OCI-LY3 (cell line): ENCODE measurements at regions not wholly inside any gene's neighbourhood (a gene's known extent, or its start where the extent isn't known, plus 50 kb on each side); places are given as distances from the start of the nearest gene placed in this dataset.
"Not testable (repeated sequence)": the region's sequence is repeated elsewhere in the genome, so short reads cannot be mapped to it uniquely, and the experiment has no call there.

Source experiments
- H2AFZ ChIP-seq: fragments of 200-600, 300-600 bp; shearing (Covaris generic); 2 replicates; pipeline ENCODE4 v1.6.0; 2014; ENCODE audit warnings: antibody characterized with exemption, low read depth, low read length
- H3K27ac ChIP-seq: fragments of 200-600, 300-600 bp; sonication (generic); 2 replicates; pipeline ENCODE4 v1.5.1; 2014; ENCODE audit warnings: mild to moderate bottlenecking, low read length, moderate library complexity, mixed read lengths
- H3K27me3 ChIP-seq: fragments of 200-600, 300-600 bp; sonication (generic); 2 replicates; pipeline ENCODE4 v1.6.1; 2014; ENCODE audit warnings: low read depth, low read length, mixed read lengths
- H3K36me3 ChIP-seq: fragments of 200-600, 300-600 bp; sonication (generic); replicated peaks from 2 replicates; pipeline ENCODE3; 2014; ENCODE audit warnings: low read depth, low read length, mixed read lengths
- H3K4me1 ChIP-seq: fragments of 300-600, 200-600 bp; sonication (generic); 2 replicates; pipeline ENCODE4 v1.6.1; 2014; ENCODE audit warnings: low read length, mixed read lengths
- H3K4me2 ChIP-seq: fragments of 200-600, 300-600 bp; sonication (generic); 2 replicates; pipeline ENCODE4 v1.6.1; 2014; ENCODE audit warnings: low read length, mixed read lengths
- H3K4me3 ChIP-seq: fragments of 300-600, 200-600 bp; sonication (generic); 2 replicates; pipeline ENCODE4 v1.5.1; 2014; ENCODE audit warnings: antibody characterized with exemption, mild to moderate bottlenecking, low read length, moderate library complexity
- H3K79me2 ChIP-seq: fragments of 300-600, 200-600 bp; shearing (Covaris generic); 2 replicates; pipeline ENCODE4 v1.6.1; 2014; ENCODE audit warnings: mild to moderate bottlenecking, low read length, mixed read lengths
- H3K9ac ChIP-seq: fragments of 300-600, 200-600 bp; shearing (Covaris generic); 2 replicates; pipeline ENCODE4 v1.6.0; 2014; ENCODE audit warnings: mild to moderate bottlenecking, low read length, moderate library complexity
- H3K9me3 ChIP-seq: fragments of 200-600, 300-600 bp; shearing (Covaris generic); 2 replicates; pipeline ENCODE4 v1.6.1; 2014; ENCODE audit warnings: low read length, mixed read lengths; ENCODE audit not compliant: insufficient read depth
- H4K20me1 ChIP-seq: fragments of 200-600, 300-600 bp; sonication (generic); 2 replicates; pipeline ENCODE4 v1.6.1; 2016; ENCODE audit warnings: low read length, mixed read lengths; ENCODE audit not compliant: insufficient read depth
- CTCF ChIP-seq: fragments of 200-600, 300-600 bp; sonication (generic); IDR thresholded peaks from 2 replicates; pipeline ENCODE4 v1.5.1; 2014; ENCODE audit warnings: antibody characterized with exemption, low read length, low read depth
- EZH2phosphoT487 ChIP-seq: fragments of 200-600 bp; shearing (Covaris generic); IDR thresholded peaks from 2 replicates; pipeline ENCODE4 v1.6.1; 2018; ENCODE audit warnings: antibody characterized with exemption, mixed run types, low read depth

- Histone ChIP-seq H3K79me2 (no peaks in the 10 kb centered on the region), H3K9me3 (no peaks in the 10 kb centered on the region), H3K36me3 (no peaks in the 10 kb centered on the region), H3K4me2 (no peak overlapping the region), H2AFZ (no peak overlapping the region), H3K4me1 (peaks cover 8% of the 10 kb centered on the region), H3K9ac (no peak overlapping the region), H3K27me3 (no peaks in the 10 kb centered on the region), H3K27ac (no peak overlapping the region), H3K4me3 (no peak overlapping the region), H4K20me1 (no peaks in the 10 kb centered on the region)
- TF ChIP-seq CTCF, result no peak
- no peak for TF ChIP-seq EZH2phosphoT487
Observed at GRCh38 chr12:28781671-28782652, 367.1 kb upstream of the FAR2 start.

- H3K36me3 ChIP-seq, result no peaks in the 10 kb centered on the region
- H3K4me2 ChIP-seq, result no peak overlapping the region
- H3K9me3 ChIP-seq, result no peaks in the 10 kb centered on the region
- H3K27ac ChIP-seq, result no peak overlapping the region
- TF ChIP-seq CTCF (no peak), EZH2phosphoT487 (no peak)
- no peak overlapping the region for H2AFZ ChIP-seq
- H3K79me2 ChIP-seq, result no peaks in the 10 kb centered on the region
- H3K4me3 ChIP-seq, result no peak overlapping the region
- no peak overlapping the region for H3K9ac ChIP-seq
- no peaks in the 10 kb centered on the region for H3K27me3 ChIP-seq
- H3K4me1 ChIP-seq, result peaks cover 6% of the 10 kb centered on the region
- H4K20me1 ChIP-seq, result no peaks in the 10 kb centered on the region
Observed at GRCh38 chr12:28782812-28783211, 366.3 kb upstream of the FAR2 start.

- H2AFZ ChIP-seq, result no peak overlapping the region
- no peaks in the 10 kb centered on the region for H4K20me1 ChIP-seq
- TF ChIP-seq CTCF, result no peak
Observed at GRCh38 chr12:28787151-28787550, 361.9 kb upstream of the FAR2 start.

GRCh38 chr12:28788256-28788655 is 360.8 kb upstream of the FAR2 start:
- H3K9ac ChIP-seq, H3K79me2 ChIP-seq, H3K9me3 ChIP-seq, H3K27ac ChIP-seq, H3K36me3 ChIP-seq, H3K27me3 ChIP-seq, H2AFZ ChIP-seq, H4K20me1 ChIP-seq, H3K4me2 ChIP-seq, H3K4me1 ChIP-seq, H3K4me3 ChIP-seq: not testable (repeated sequence)

More at GRCh38 chr12:28787151-28787550, 361.9 kb upstream of the FAR2 start:
- Histone ChIP-seq H3K9ac (no peak overlapping the region), H3K79me2 (no peaks in the 10 kb centered on the region), H3K4me3 (no peak overlapping the region), H3K9me3 (no peaks in the 10 kb centered on the region), H3K4me2 (no peak overlapping the region), H3K4me1 (peaks cover 7% of the 10 kb centered on the region), H3K27me3 (no peaks in the 10 kb centered on the region), H3K36me3 (no peaks in the 10 kb centered on the region), H3K27ac (no peak overlapping the region)
